H1 (cell line): ENCODE measurements at regions not wholly inside any gene's neighbourhood (a gene's known extent, or its start where the extent isn't known, plus 50 kb on each side); places are given as distances from the start of the nearest gene placed in this dataset.

Experiments
- CTCF ChIA-PET: fragments of 300-600 bp; sonication (Branson Sonifier 250); formaldehyde crosslinking; loops from one replicate; lab custom pipeline; 2021; ENCODE audit not compliant: partially characterized antibody; lab: Charles Lee
- POLR2A ChIA-PET: fragments of 300-600 bp; sonication (Branson Sonifier 250); formaldehyde crosslinking; loops from one replicate; lab custom pipeline; 2021; ENCODE audit warnings: inconsistent platforms; ENCODE audit not compliant: partially characterized antibody; lab: Charles Lee
- DNase-seq, 2 experiments: peaks; one replicate each; pipeline versions ENCODE4 v3.0.0 to v3.0.0-alpha.2; 2010 to 2022; ENCODE audit warnings: low spot score in 2 of 2, low read depth in 1 of 2, mixed read lengths in 1 of 2
- FAIRE-seq: peaks from 2 replicates; lab custom pipeline; 2011; peaks lifted over from hg19 to GRCh38; lab: Jason Lieb, UNC
- H2AFZ ChIP-seq: 2 replicates; pipeline ENCODE4 v1.8.1; 2012; ENCODE audit warnings: low read length, inconsistent platforms
- H2AK5ac ChIP-seq: 2 replicates; pipeline ENCODE4 v1.6.1; 2013; ENCODE audit warnings: low read depth, low read length
- H2BK120ac ChIP-seq: replicated peaks from 2 replicates; pipeline ENCODE3; 2013; ENCODE audit warnings: low read depth, low read length, inconsistent platforms
- H2BK12ac ChIP-seq: 2 replicates; pipeline ENCODE4 v1.6.1; 2013; ENCODE audit warnings: low read depth, low read length
- H2BK15ac ChIP-seq: 2 replicates; pipeline ENCODE4 v1.6.1; 2013; ENCODE audit warnings: low read length
- H2BK20ac ChIP-seq: 2 replicates; pipeline ENCODE4 v1.6.1; 2013; ENCODE audit warnings: low read length
- H2BK5ac ChIP-seq: 2 replicates; pipeline ENCODE4 v1.6.1; 2013; ENCODE audit warnings: low read depth, low read length
- H3K14ac ChIP-seq: 2 replicates; pipeline ENCODE4 v1.6.1; 2013; ENCODE audit warnings: inconsistent platforms; ENCODE audit not compliant: insufficient read length
- H3K18ac ChIP-seq: 2 replicates; pipeline ENCODE4 v1.6.1; 2013; ENCODE audit warnings: low read length; ENCODE audit errors: extremely low read depth
- H3K23ac ChIP-seq: 2 replicates; pipeline ENCODE4 v1.6.1; 2013; ENCODE audit warnings: inconsistent platforms; ENCODE audit not compliant: insufficient read length
- H3K23me2 ChIP-seq: 2 replicates; pipeline ENCODE4 v1.6.1; 2013; ENCODE audit warnings: low read depth, low read length
- H3K27ac ChIP-seq: 2 replicates; pipeline ENCODE4 v1.6.1; 2011; ENCODE audit warnings: low read depth, low read length, inconsistent platforms
- H3K27me3 ChIP-seq, 4 experiments: replicated peaks in 1 of 4; 1 replicate in 1 of 4; 2 replicates in 3 of 4; pipeline versions ENCODE4 v1.6.1 to v1.8.1; 2011 to 2013; ENCODE audit warnings: low read length in 3 of 4, mild to moderate bottlenecking in 3 of 4, inconsistent platforms in 2 of 4, mixed read lengths in 2 of 4, moderate library complexity in 1 of 4; ENCODE audit not compliant: control insufficient read depth in 3 of 4, insufficient read depth in 3 of 4; ENCODE audit errors: extremely low read depth in 1 of 4
- H3K36me3 ChIP-seq, 4 experiments: 2 replicates each; pipeline versions ENCODE4 v1.6.1 to v1.8.1; 2011 to 2013; ENCODE audit warnings: mild to moderate bottlenecking in 4 of 4, low read length in 3 of 4, moderate library complexity in 2 of 4, control low read depth in 1 of 4, inconsistent platforms in 1 of 4; ENCODE audit not compliant: insufficient read depth in 4 of 4, control insufficient read depth in 2 of 4
- H3K4ac ChIP-seq: replicated peaks from 2 replicates; pipeline ENCODE3; 2013; ENCODE audit warnings: low read length, low read depth, mixed read lengths, inconsistent platforms; ENCODE audit not compliant: insufficient read length
- H3K4me1 ChIP-seq, 4 experiments: replicated peaks in 1 of 4; 1 replicate in 1 of 4; 2 replicates in 3 of 4; pipeline versions ENCODE4 v1.6.1 to v1.8.1; 2011 to 2013; ENCODE audit warnings: low read length in 3 of 4, inconsistent platforms in 2 of 4, mixed read lengths in 1 of 4; ENCODE audit not compliant: insufficient read depth in 4 of 4, control insufficient read depth in 3 of 4
- H3K4me2 ChIP-seq, 2 experiments: 2 replicates each; pipeline versions ENCODE4 v1.6.1 to v1.8.1; 2011 to 2013; ENCODE audit warnings: low read depth in 2 of 2, low read length in 2 of 2, control low read depth in 1 of 2, inconsistent platforms in 1 of 2, mild to moderate bottlenecking in 1 of 2; ENCODE audit not compliant: insufficient read depth in 1 of 2
- H3K4me3 ChIP-seq, 4 experiments: fragments of 200-600, 300-600 bp in 1 of 4; sonication (generic), shearing (Covaris generic), sonication (Bioruptor Twin) in 1 of 4; 2 replicates each; pipeline versions ENCODE4 v1.5.1 to v1.8.1; 2011 to 2016; ENCODE audit warnings: low read length in 4 of 4, low read depth in 3 of 4, control low read depth in 2 of 4, inconsistent platforms in 2 of 4, mild to moderate bottlenecking in 2 of 4, mixed read lengths in 1 of 4, moderate library complexity in 1 of 4; ENCODE audit not compliant: insufficient read depth in 2 of 4; ENCODE audit errors: extremely low read depth in 1 of 4
- H3K56ac ChIP-seq: replicated peaks from 2 replicates; pipeline ENCODE3; 2013; ENCODE audit warnings: low read depth, mild to moderate bottlenecking, mixed read lengths, low read length, inconsistent platforms; ENCODE audit not compliant: insufficient read length
- H3K79me1 ChIP-seq: 2 replicates; pipeline ENCODE4 v1.6.1; 2013; ENCODE audit warnings: low read depth, low read length, control low read depth
- H3K79me2 ChIP-seq, 2 experiments: 2 replicates each; pipeline versions ENCODE4 v1.6.1 to v1.8.1; 2012 to 2013; ENCODE audit warnings: low read length in 2 of 2, mild to moderate bottlenecking in 2 of 2, inconsistent platforms in 1 of 2; ENCODE audit not compliant: insufficient read depth in 2 of 2, control insufficient read depth in 1 of 2
- H3K9ac ChIP-seq, 4 experiments: replicated peaks in 1 of 4; 1 replicate in 1 of 4; 2 replicates in 3 of 4; pipeline versions ENCODE4 v1.6.1 to v1.8.1; 2011 to 2013; ENCODE audit warnings: low read depth in 3 of 4, low read length in 3 of 4, control low read depth in 2 of 4, mild to moderate bottlenecking in 2 of 4, moderate library complexity in 2 of 4, inconsistent platforms in 1 of 4; ENCODE audit errors: extremely low read depth in 1 of 4
- H3K9me3 ChIP-seq, 2 experiments: 2 replicates each; pipeline versions ENCODE4 v1.6.1 to v1.8.1; 2012 to 2013; ENCODE audit warnings: mild to moderate bottlenecking in 2 of 2, moderate library complexity in 2 of 2, control low read depth in 1 of 2, inconsistent platforms in 1 of 2, low read depth in 1 of 2, low read length in 1 of 2, mixed read lengths in 1 of 2; ENCODE audit not compliant: insufficient read depth in 2 of 2
- H4K20me1 ChIP-seq, 2 experiments: replicated peaks in 1 of 2; 2 replicates each; pipeline versions ENCODE3 to v1.8.1; 2011 to 2013; ENCODE audit warnings: inconsistent platforms in 2 of 2, low read length in 2 of 2, mild to moderate bottlenecking in 1 of 2; ENCODE audit not compliant: insufficient read depth in 2 of 2, control insufficient read depth in 1 of 2
- H4K5ac ChIP-seq: 2 replicates; pipeline ENCODE4 v1.6.1; 2013; ENCODE audit warnings: low read length, low read depth, mixed read lengths, inconsistent platforms; ENCODE audit not compliant: insufficient read length
- H4K8ac ChIP-seq: 2 replicates; pipeline ENCODE4 v1.8.0; 2013; ENCODE audit warnings: mild to moderate bottlenecking, moderate library complexity, low read length, inconsistent platforms; ENCODE audit not compliant: insufficient read depth; ENCODE audit errors: extremely low read depth
- H4K91ac ChIP-seq: replicated peaks from 2 replicates; pipeline ENCODE3; 2013; ENCODE audit warnings: low read length, mixed read lengths, inconsistent platforms; ENCODE audit not compliant: insufficient read length
- WGBS, 2 experiments: shearing (Covaris generic) in 1 of 2; methylation state at CpG; one replicate each; pipeline versions ENCODE4 v1.1.6 to v1.1.7; 2013 to 2015; ENCODE audit warnings: low lambda C conversion rate in 2 of 2, mixed read lengths in 2 of 2, inconsistent platforms in 1 of 2, low coverage in 1 of 2, missing lambda C conversion rate in 1 of 2; ENCODE audit not compliant: insufficient replicate concordance in 2 of 2, insufficient coverage in 1 of 2, insufficient read length in 1 of 2; ENCODE audit errors: extremely low coverage in 1 of 2, missing lambda C conversion rate in 1 of 2; 5-methylcytosine and 5-hydroxymethylcytosine counted together
- TF ChIP-seq, protein P1 (sequence below): IDR thresholded peaks from 2 replicates; pipeline ENCODE4 v1.6.1; 2011; ENCODE audit warnings: low read depth, mild to moderate bottlenecking, low read length; ENCODE audit not compliant: insufficient read depth

GRCh38 chr5:159403906-159404681 is 73.8 kb upstream of the IL12B start:
- no peak overlapping the region for H2BK20ac ChIP-seq
- H2BK15ac ChIP-seq, result no peak overlapping the region
- no peak overlapping the region for H3K27ac ChIP-seq
- no peak overlapping the region for H2AK5ac ChIP-seq
- no peak overlapping the region for H3K14ac ChIP-seq
- CTCF ChIA-PET, result interaction anchor here (2.1 kb wide), 1 partner anchor 37 kb away, joined by 6 read pairs; no protein-coding TSS in a partner anchor
- no peaks in the 10 kb centered on the region for H3K79me2 ChIP-seq
- no peaks in the 10 kb centered on the region for H3K36me3 ChIP-seq
- POLR2A ChIA-PET, result no interaction called here
- no peak overlapping the region for H3K18ac ChIP-seq
- no peaks in the 10 kb centered on the region for H3K4me1 ChIP-seq
- no peak overlapping the region for H3K9ac ChIP-seq
- no peak overlapping the region for H4K8ac ChIP-seq
- H3K4me3 ChIP-seq, result no peak overlapping the region
- no peaks in the 10 kb centered on the region for H3K9me3 ChIP-seq
- no peak overlapping the region for H2AFZ ChIP-seq
- no peak overlapping the region for H3K23ac ChIP-seq
- no peak overlapping the region for H3K4me2 ChIP-seq
- no peak for FAIRE-seq
- H4K20me1 ChIP-seq, result no peaks in the 10 kb centered on the region
- TF ChIP-seq, protein P1, sequence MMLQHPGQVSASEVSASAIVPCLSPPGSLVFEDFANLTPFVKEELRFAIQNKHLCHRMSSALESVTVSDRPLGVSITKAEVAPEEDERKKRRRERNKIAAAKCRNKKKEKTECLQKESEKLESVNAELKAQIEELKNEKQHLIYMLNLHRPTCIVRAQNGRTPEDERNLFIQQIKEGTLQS, result no peak
- H4K91ac ChIP-seq, result no peak overlapping the region
- no peaks in the 10 kb centered on the region for H3K27me3 ChIP-seq
- DNase-seq, result peak in 1 of 2 experiments; percentile 7
- WGBS, 2 experiments, result 96% methylated on average over 6 of the region's 6 CpGs; no CpG with 5 or more reads in 1 of the 2 experiments
- H3K23me2 ChIP-seq, result no peaks in the 10 kb centered on the region
- H4K5ac ChIP-seq, result no peak overlapping the region
- H3K56ac ChIP-seq, result no peak overlapping the region
- H2BK12ac ChIP-seq, result no peak overlapping the region
- no peaks in the 10 kb centered on the region for H3K79me1 ChIP-seq
- H2BK5ac ChIP-seq, result no peak overlapping the region
- no peak overlapping the region for H3K4ac ChIP-seq
- no peak overlapping the region for H2BK120ac ChIP-seq
